Astrocyte (in vitro differentiated cells and primary cell): ENCODE measurements at regions not wholly inside any gene's neighbourhood (a gene's known extent, or its start where the extent isn't known, plus 50 kb on each side); places are given as distances from the start of the nearest gene placed in this dataset.

Experiments
- EZH2 ChIP-seq: IDR thresholded peaks from 2 replicates; pipeline ENCODE4 v1.6.1; 2012; ENCODE audit warnings: mild to moderate bottlenecking, low read length, inconsistent platforms; ENCODE audit not compliant: insufficient read depth
- TF ChIP-seq, protein P1 (sequence below): IDR thresholded peaks from 2 replicates; pipeline ENCODE4 v1.5.1; 2011; ENCODE audit warnings: low read depth, mild to moderate bottlenecking, inconsistent platforms, low read length, moderate library complexity; ENCODE audit not compliant: insufficient read depth

DNA sequence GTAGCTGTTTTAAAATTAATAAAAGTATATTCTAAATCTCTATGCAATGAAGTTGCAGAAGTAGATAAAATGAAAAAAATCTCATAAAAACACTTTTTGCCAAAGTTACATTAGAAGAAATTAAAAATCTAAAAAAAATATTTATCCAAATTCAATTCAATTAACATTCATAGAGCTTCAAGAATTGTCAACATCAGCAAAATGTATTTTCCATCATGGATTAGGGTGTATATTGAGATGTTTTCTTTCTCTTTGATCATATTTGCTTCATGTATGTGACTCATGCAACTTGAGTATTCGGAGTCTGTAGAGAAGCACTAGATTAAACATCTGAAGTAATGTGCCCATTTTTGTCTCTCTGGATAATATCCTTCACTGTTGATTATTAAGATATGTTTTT lies 415.3 kb upstream of the FAM174A start:
- TF ChIP-seq, protein P1, sequence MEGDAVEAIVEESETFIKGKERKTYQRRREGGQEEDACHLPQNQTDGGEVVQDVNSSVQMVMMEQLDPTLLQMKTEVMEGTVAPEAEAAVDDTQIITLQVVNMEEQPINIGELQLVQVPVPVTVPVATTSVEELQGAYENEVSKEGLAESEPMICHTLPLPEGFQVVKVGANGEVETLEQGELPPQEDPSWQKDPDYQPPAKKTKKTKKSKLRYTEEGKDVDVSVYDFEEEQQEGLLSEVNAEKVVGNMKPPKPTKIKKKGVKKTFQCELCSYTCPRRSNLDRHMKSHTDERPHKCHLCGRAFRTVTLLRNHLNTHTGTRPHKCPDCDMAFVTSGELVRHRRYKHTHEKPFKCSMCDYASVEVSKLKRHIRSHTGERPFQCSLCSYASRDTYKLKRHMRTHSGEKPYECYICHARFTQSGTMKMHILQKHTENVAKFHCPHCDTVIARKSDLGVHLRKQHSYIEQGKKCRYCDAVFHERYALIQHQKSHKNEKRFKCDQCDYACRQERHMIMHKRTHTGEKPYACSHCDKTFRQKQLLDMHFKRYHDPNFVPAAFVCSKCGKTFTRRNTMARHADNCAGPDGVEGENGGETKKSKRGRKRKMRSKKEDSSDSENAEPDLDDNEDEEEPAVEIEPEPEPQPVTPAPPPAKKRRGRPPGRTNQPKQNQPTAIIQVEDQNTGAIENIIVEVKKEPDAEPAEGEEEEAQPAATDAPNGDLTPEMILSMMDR, result no peak
- TF ChIP-seq EZH2, result no peak
